H1 (cell line): ENCODE measurements at regions not wholly inside any gene's neighbourhood (a gene's known extent, or its start where the extent isn't known, plus 50 kb on each side); places are given as distances from the start of the nearest gene placed in this dataset.

Experiments used
- CTCF ChIA-PET: fragments of 300-600 bp; sonication (Branson Sonifier 250); formaldehyde crosslinking; loops from one replicate; lab custom pipeline; 2021; ENCODE audit not compliant: partially characterized antibody; lab: Charles Lee
- POLR2A ChIA-PET: fragments of 300-600 bp; sonication (Branson Sonifier 250); formaldehyde crosslinking; loops from one replicate; lab custom pipeline; 2021; ENCODE audit warnings: inconsistent platforms; ENCODE audit not compliant: partially characterized antibody; lab: Charles Lee
- DNase-seq, 2 experiments: peaks; one replicate each; pipeline versions ENCODE4 v3.0.0 to v3.0.0-alpha.2; 2010 to 2022; ENCODE audit warnings: low spot score in 2 of 2, low read depth in 1 of 2, mixed read lengths in 1 of 2
- FAIRE-seq: peaks from 2 replicates; lab custom pipeline; 2011; peaks lifted over from hg19 to GRCh38; lab: Jason Lieb, UNC
- H2AFZ ChIP-seq: 2 replicates; pipeline ENCODE4 v1.8.1; 2012; ENCODE audit warnings: low read length, inconsistent platforms
- H2AK5ac ChIP-seq: 2 replicates; pipeline ENCODE4 v1.6.1; 2013; ENCODE audit warnings: low read depth, low read length
- H2BK120ac ChIP-seq: replicated peaks from 2 replicates; pipeline ENCODE3; 2013; ENCODE audit warnings: low read depth, low read length, inconsistent platforms
- H2BK12ac ChIP-seq: 2 replicates; pipeline ENCODE4 v1.6.1; 2013; ENCODE audit warnings: low read depth, low read length
- H2BK15ac ChIP-seq: 2 replicates; pipeline ENCODE4 v1.6.1; 2013; ENCODE audit warnings: low read length
- H2BK20ac ChIP-seq: 2 replicates; pipeline ENCODE4 v1.6.1; 2013; ENCODE audit warnings: low read length
- H2BK5ac ChIP-seq: 2 replicates; pipeline ENCODE4 v1.6.1; 2013; ENCODE audit warnings: low read depth, low read length
- H3K14ac ChIP-seq: 2 replicates; pipeline ENCODE4 v1.6.1; 2013; ENCODE audit warnings: inconsistent platforms; ENCODE audit not compliant: insufficient read length
- H3K18ac ChIP-seq: 2 replicates; pipeline ENCODE4 v1.6.1; 2013; ENCODE audit warnings: low read length; ENCODE audit errors: extremely low read depth
- H3K23ac ChIP-seq: 2 replicates; pipeline ENCODE4 v1.6.1; 2013; ENCODE audit warnings: inconsistent platforms; ENCODE audit not compliant: insufficient read length
- H3K23me2 ChIP-seq: 2 replicates; pipeline ENCODE4 v1.6.1; 2013; ENCODE audit warnings: low read depth, low read length
- H3K27ac ChIP-seq: 2 replicates; pipeline ENCODE4 v1.6.1; 2011; ENCODE audit warnings: low read depth, low read length, inconsistent platforms
- H3K27me3 ChIP-seq, 4 experiments: replicated peaks in 1 of 4; 1 replicate in 1 of 4; 2 replicates in 3 of 4; pipeline versions ENCODE4 v1.6.1 to v1.8.1; 2011 to 2013; ENCODE audit warnings: low read length in 3 of 4, mild to moderate bottlenecking in 3 of 4, inconsistent platforms in 2 of 4, mixed read lengths in 2 of 4, moderate library complexity in 1 of 4; ENCODE audit not compliant: control insufficient read depth in 3 of 4, insufficient read depth in 3 of 4; ENCODE audit errors: extremely low read depth in 1 of 4
- H3K36me3 ChIP-seq, 4 experiments: 2 replicates each; pipeline versions ENCODE4 v1.6.1 to v1.8.1; 2011 to 2013; ENCODE audit warnings: mild to moderate bottlenecking in 4 of 4, low read length in 3 of 4, moderate library complexity in 2 of 4, control low read depth in 1 of 4, inconsistent platforms in 1 of 4; ENCODE audit not compliant: insufficient read depth in 4 of 4, control insufficient read depth in 2 of 4
- H3K4ac ChIP-seq: replicated peaks from 2 replicates; pipeline ENCODE3; 2013; ENCODE audit warnings: low read length, low read depth, mixed read lengths, inconsistent platforms; ENCODE audit not compliant: insufficient read length
- H3K4me1 ChIP-seq, 4 experiments: replicated peaks in 1 of 4; 1 replicate in 1 of 4; 2 replicates in 3 of 4; pipeline versions ENCODE4 v1.6.1 to v1.8.1; 2011 to 2013; ENCODE audit warnings: low read length in 3 of 4, inconsistent platforms in 2 of 4, mixed read lengths in 1 of 4; ENCODE audit not compliant: insufficient read depth in 4 of 4, control insufficient read depth in 3 of 4
- H3K4me2 ChIP-seq, 2 experiments: 2 replicates each; pipeline versions ENCODE4 v1.6.1 to v1.8.1; 2011 to 2013; ENCODE audit warnings: low read depth in 2 of 2, low read length in 2 of 2, control low read depth in 1 of 2, inconsistent platforms in 1 of 2, mild to moderate bottlenecking in 1 of 2; ENCODE audit not compliant: insufficient read depth in 1 of 2
- H3K4me3 ChIP-seq, 4 experiments: fragments of 200-600, 300-600 bp in 1 of 4; sonication (generic), shearing (Covaris generic), sonication (Bioruptor Twin) in 1 of 4; 2 replicates each; pipeline versions ENCODE4 v1.5.1 to v1.8.1; 2011 to 2016; ENCODE audit warnings: low read length in 4 of 4, low read depth in 3 of 4, control low read depth in 2 of 4, inconsistent platforms in 2 of 4, mild to moderate bottlenecking in 2 of 4, mixed read lengths in 1 of 4, moderate library complexity in 1 of 4; ENCODE audit not compliant: insufficient read depth in 2 of 4; ENCODE audit errors: extremely low read depth in 1 of 4
- H3K56ac ChIP-seq: replicated peaks from 2 replicates; pipeline ENCODE3; 2013; ENCODE audit warnings: low read depth, mild to moderate bottlenecking, mixed read lengths, low read length, inconsistent platforms; ENCODE audit not compliant: insufficient read length
- H3K79me1 ChIP-seq: 2 replicates; pipeline ENCODE4 v1.6.1; 2013; ENCODE audit warnings: low read depth, low read length, control low read depth
- H3K79me2 ChIP-seq, 2 experiments: 2 replicates each; pipeline versions ENCODE4 v1.6.1 to v1.8.1; 2012 to 2013; ENCODE audit warnings: low read length in 2 of 2, mild to moderate bottlenecking in 2 of 2, inconsistent platforms in 1 of 2; ENCODE audit not compliant: insufficient read depth in 2 of 2, control insufficient read depth in 1 of 2
- H3K9ac ChIP-seq, 4 experiments: replicated peaks in 1 of 4; 1 replicate in 1 of 4; 2 replicates in 3 of 4; pipeline versions ENCODE4 v1.6.1 to v1.8.1; 2011 to 2013; ENCODE audit warnings: low read depth in 3 of 4, low read length in 3 of 4, control low read depth in 2 of 4, mild to moderate bottlenecking in 2 of 4, moderate library complexity in 2 of 4, inconsistent platforms in 1 of 4; ENCODE audit errors: extremely low read depth in 1 of 4
- H3K9me3 ChIP-seq, 2 experiments: 2 replicates each; pipeline versions ENCODE4 v1.6.1 to v1.8.1; 2012 to 2013; ENCODE audit warnings: mild to moderate bottlenecking in 2 of 2, moderate library complexity in 2 of 2, control low read depth in 1 of 2, inconsistent platforms in 1 of 2, low read depth in 1 of 2, low read length in 1 of 2, mixed read lengths in 1 of 2; ENCODE audit not compliant: insufficient read depth in 2 of 2
- H4K20me1 ChIP-seq, 2 experiments: replicated peaks in 1 of 2; 2 replicates each; pipeline versions ENCODE3 to v1.8.1; 2011 to 2013; ENCODE audit warnings: inconsistent platforms in 2 of 2, low read length in 2 of 2, mild to moderate bottlenecking in 1 of 2; ENCODE audit not compliant: insufficient read depth in 2 of 2, control insufficient read depth in 1 of 2
- H4K5ac ChIP-seq: 2 replicates; pipeline ENCODE4 v1.6.1; 2013; ENCODE audit warnings: low read length, low read depth, mixed read lengths, inconsistent platforms; ENCODE audit not compliant: insufficient read length
- H4K8ac ChIP-seq: 2 replicates; pipeline ENCODE4 v1.8.0; 2013; ENCODE audit warnings: mild to moderate bottlenecking, moderate library complexity, low read length, inconsistent platforms; ENCODE audit not compliant: insufficient read depth; ENCODE audit errors: extremely low read depth
- H4K91ac ChIP-seq: replicated peaks from 2 replicates; pipeline ENCODE3; 2013; ENCODE audit warnings: low read length, mixed read lengths, inconsistent platforms; ENCODE audit not compliant: insufficient read length
- TAF1 ChIP-seq: IDR thresholded peaks from 2 replicates; pipeline ENCODE4 v1.6.1; 2011; ENCODE audit warnings: mild to moderate bottlenecking, low read depth, low read length
- WGBS, 2 experiments: shearing (Covaris generic) in 1 of 2; methylation state at CpG; one replicate each; pipeline versions ENCODE4 v1.1.6 to v1.1.7; 2013 to 2015; ENCODE audit warnings: low lambda C conversion rate in 2 of 2, mixed read lengths in 2 of 2, inconsistent platforms in 1 of 2, low coverage in 1 of 2, missing lambda C conversion rate in 1 of 2; ENCODE audit not compliant: insufficient replicate concordance in 2 of 2, insufficient coverage in 1 of 2, insufficient read length in 1 of 2; ENCODE audit errors: extremely low coverage in 1 of 2, missing lambda C conversion rate in 1 of 2; 5-methylcytosine and 5-hydroxymethylcytosine counted together
- TF ChIP-seq, protein P1 (sequence below), 3 experiments: IDR thresholded peaks; 1 replicate in 2 of 3; 2 replicates in 1 of 3; pipeline versions ENCODE4 v1.5.1 to v1.6.1; 2011; ENCODE audit warnings: low read length in 3 of 3, mild to moderate bottlenecking in 3 of 3, inconsistent platforms in 2 of 3, low read depth in 1 of 3, moderate library complexity in 1 of 3; ENCODE audit not compliant: insufficient read depth in 1 of 3; ENCODE audit errors: control extremely low read depth in 1 of 3

DNA sequence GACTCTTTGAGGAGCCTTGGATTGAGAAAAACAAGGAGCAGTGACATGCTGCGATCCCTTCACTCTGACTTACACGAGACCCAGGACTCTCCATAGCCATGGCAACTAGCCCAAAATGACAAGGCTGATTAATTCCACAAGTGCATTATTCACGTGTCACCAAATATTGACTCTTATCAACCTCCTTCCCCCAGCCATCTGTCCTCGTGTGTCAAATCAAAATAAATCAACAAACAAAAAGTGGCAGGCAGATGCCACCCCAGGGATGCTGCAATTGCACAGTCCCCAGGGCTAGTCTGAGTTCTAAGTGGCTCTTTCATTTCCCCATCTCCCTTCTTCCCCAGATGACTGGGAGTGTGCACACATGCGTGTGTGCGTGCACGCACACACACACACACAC is 104.9 kb downstream of the AQP9 start:
- no peak overlapping the region for H3K56ac ChIP-seq
- H3K23me2 ChIP-seq, result no peaks in the 10 kb centered on the region
- H2BK15ac ChIP-seq, result no peak overlapping the region
- no peak overlapping the region for H4K8ac ChIP-seq
- no peak overlapping the region for H3K4me3 ChIP-seq
- H2AFZ ChIP-seq, result no peak overlapping the region
- no peaks in the 10 kb centered on the region for H3K36me3 ChIP-seq
- H2BK20ac ChIP-seq, result no peak overlapping the region
- no peak overlapping the region for H3K27ac ChIP-seq
- peaks cover 0 to 2% of the 10 kb centered on the region in 2 experiments; a peak in 1 of 4 replicates for H3K9me3 ChIP-seq
- H3K4me2 ChIP-seq, result no peak overlapping the region
- no peak overlapping the region for H3K18ac ChIP-seq
- ChIA-PET POLR2A (no interaction called here), CTCF (interaction anchor here (0.6 to 1.0 kb wide), 2 partner anchors 14 to 280 kb away, joined by 3 read pairs; no protein-coding TSS in a partner anchor)
- H3K79me1 ChIP-seq, result no peaks in the 10 kb centered on the region
- no peak overlapping the region for H4K5ac ChIP-seq
- H4K91ac ChIP-seq, result no peak overlapping the region
- H4K20me1 ChIP-seq, result no peaks in the 10 kb centered on the region
- H3K9ac ChIP-seq, result no peak overlapping the region
- DNase-seq (no peak), FAIRE-seq (no peak)
- no peak overlapping the region for H2BK12ac ChIP-seq
- H2BK120ac ChIP-seq, result no peak overlapping the region
- peaks cover 0 to 2% (median under 1%) of the 10 kb centered on the region in 4 experiments; a peak in 1 of 7 replicates for H3K27me3 ChIP-seq
- H2BK5ac ChIP-seq, result no peak overlapping the region
- H3K4me1 ChIP-seq, result no peaks in the 10 kb centered on the region
- no peak overlapping the region for H3K4ac ChIP-seq
- H2AK5ac ChIP-seq, result no peak overlapping the region
- no peaks in the 10 kb centered on the region for H3K79me2 ChIP-seq
- 82% methylated on average over 7 of the region's 7 CpGs; no CpG with 5 or more reads in 1 of the 2 experiments for WGBS, 2 experiments
- no peak overlapping the region for H3K23ac ChIP-seq
- TF ChIP-seq, protein P1, sequence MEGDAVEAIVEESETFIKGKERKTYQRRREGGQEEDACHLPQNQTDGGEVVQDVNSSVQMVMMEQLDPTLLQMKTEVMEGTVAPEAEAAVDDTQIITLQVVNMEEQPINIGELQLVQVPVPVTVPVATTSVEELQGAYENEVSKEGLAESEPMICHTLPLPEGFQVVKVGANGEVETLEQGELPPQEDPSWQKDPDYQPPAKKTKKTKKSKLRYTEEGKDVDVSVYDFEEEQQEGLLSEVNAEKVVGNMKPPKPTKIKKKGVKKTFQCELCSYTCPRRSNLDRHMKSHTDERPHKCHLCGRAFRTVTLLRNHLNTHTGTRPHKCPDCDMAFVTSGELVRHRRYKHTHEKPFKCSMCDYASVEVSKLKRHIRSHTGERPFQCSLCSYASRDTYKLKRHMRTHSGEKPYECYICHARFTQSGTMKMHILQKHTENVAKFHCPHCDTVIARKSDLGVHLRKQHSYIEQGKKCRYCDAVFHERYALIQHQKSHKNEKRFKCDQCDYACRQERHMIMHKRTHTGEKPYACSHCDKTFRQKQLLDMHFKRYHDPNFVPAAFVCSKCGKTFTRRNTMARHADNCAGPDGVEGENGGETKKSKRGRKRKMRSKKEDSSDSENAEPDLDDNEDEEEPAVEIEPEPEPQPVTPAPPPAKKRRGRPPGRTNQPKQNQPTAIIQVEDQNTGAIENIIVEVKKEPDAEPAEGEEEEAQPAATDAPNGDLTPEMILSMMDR (IDR thresholded peaks at IDR 0.05; ENCODE audit: control extremely low read depth in 1 of 3, insufficient read depth in 1 of 3, low read depth in 1 of 3, low read length in 3 of 3), result no peak
- no peak for TF ChIP-seq TAF1
- H3K14ac ChIP-seq, result no peak overlapping the region
